Stimulated activated CD4-positive, alpha-beta T cell treated with anti-CD3 and anti-CD28 coated beads, Interleukin-4, amount 100 ng/mL, for 48 hours (primary cell): ENCODE measurements at regions not wholly inside any gene's neighbourhood (a gene's known extent, or its start where the extent isn't known, plus 50 kb on each side); places are given as distances from the start of the nearest gene placed in this dataset.

Source experiments
- DNase-seq, 2 donors: peaks; one replicate each; pipeline ENCODE4 v3.0.0-alpha.2; 2020; ENCODE audit warnings: low read depth in 2 of 2

GRCh38 chr10:121032460-121032859 lies 181.3 kb downstream of the WDR11 start:
- no peak for DNase-seq

GRCh38 chr10:121033366-121033765 lies 182.2 kb downstream of the WDR11 start:
- no peak for DNase-seq

- DNase-seq = no peak
Observed at GRCh38 chr10:121036431-121036830, 185.3 kb downstream of the WDR11 start.

- no peak for DNase-seq
Observed at GRCh38 chr10:121041499-121041898, 190.3 kb downstream of the WDR11 start.

GRCh38 chr10:121041906-121042305 lies 190.7 kb downstream of the WDR11 start:
- DNase-seq = no peak

GRCh38 chr10:121042342-121042741 lies 191.2 kb downstream of the WDR11 start:
- no peak for DNase-seq

GRCh38 chr10:121043124-121043849 lies 192.1 kb downstream of the WDR11 start:
- no peak for DNase-seq

- DNase-seq = no peak
Observed at GRCh38 chr10:121048749-121049148, 197.6 kb downstream of the WDR11 start.

GRCh38 chr10:121049489-121049888 lies 198.3 kb downstream of the WDR11 start:
- no peak for DNase-seq

GRCh38 chr10:121049923-121050322 lies 198.8 kb downstream of the WDR11 start:
- no peak for DNase-seq

- DNase-seq = no peak
Observed at GRCh38 chr10:121051171-121051570, 200.0 kb downstream of the WDR11 start.

- DNase-seq = no peak
Observed at GRCh38 chr10:121051696-121052279, 200.6 kb downstream of the WDR11 start.

- DNase-seq = no peak
Observed at GRCh38 chr10:121053151-121053550, 202.0 kb downstream of the WDR11 start.

- DNase-seq = no peak
Observed at GRCh38 chr10:121054874-121055273, 203.7 kb downstream of the WDR11 start.

GRCh38 chr10:121057269-121057668 lies 206.1 kb downstream of the WDR11 start:
- DNase-seq = no peak

GRCh38 chr10:121058082-121058481 lies 206.9 kb downstream of the WDR11 start:
- no peak for DNase-seq

GRCh38 chr10:121059351-121059750 lies 208.2 kb downstream of the WDR11 start:
- DNase-seq = no peak

- no peak for DNase-seq
Observed at GRCh38 chr10:121062115-121062514, 211.0 kb downstream of the WDR11 start.

GRCh38 chr10:121063744-121064143 lies 212.6 kb downstream of the WDR11 start:
- DNase-seq = no peak

GRCh38 chr10:121064491-121064890 lies 213.3 kb downstream of the WDR11 start:
- no peak for DNase-seq

GRCh38 chr10:121065330-121065729 lies 214.2 kb downstream of the WDR11 start:
- no peak for DNase-seq

GRCh38 chr10:121069061-121069850 lies 218.1 kb downstream of the WDR11 start:
- no peak for DNase-seq
